ENCODE measurements at regions not wholly inside any gene's neighbourhood (a gene's known extent, or its start where the extent isn't known, plus 50 kb on each side); places are given as distances from the start of the nearest gene placed in this dataset.

DNA sequence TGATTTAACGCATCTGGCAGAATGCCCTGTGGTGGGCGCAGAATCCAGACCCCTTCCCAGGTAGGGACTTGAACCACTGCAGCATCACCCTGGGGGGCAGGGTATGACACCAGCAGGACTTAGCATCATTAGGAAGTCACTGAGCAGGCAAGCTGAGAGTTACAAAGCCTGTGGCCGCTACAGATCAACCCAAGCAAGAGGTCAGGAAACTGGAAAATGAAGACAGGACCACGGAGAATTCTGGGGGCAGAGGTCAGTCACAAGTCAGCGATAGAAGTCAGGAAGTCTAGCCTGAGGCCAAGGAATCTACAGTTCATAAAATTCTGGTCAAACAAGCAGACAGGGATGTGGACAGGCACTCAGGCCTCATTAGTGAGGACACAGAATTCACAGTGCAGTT, 108.4 kb downstream of the CHIC2 start:
- Histone ChIP-seq H3K9me2 (ENCODE audit: insufficient read depth) (no peaks in the 10 kb centered on the region), H3K36me3 (ENCODE audit: insufficient read depth) (no peaks in the 10 kb centered on the region), H3K4me3 (no peak overlapping the region), H3K79me2 (replicated peaks; ENCODE audit: insufficient read depth) (no peaks in the 10 kb centered on the region), H3K4me2 (no peak overlapping the region), H3F3A (replicated peaks; ENCODE audit: low read depth) (no peaks in the 10 kb centered on the region), H3K4me1 (ENCODE audit: insufficient read depth) (peaks cover 14% of the 10 kb centered on the region), H4K20me1 (replicated peaks; ENCODE audit: insufficient read depth) (no peaks in the 10 kb centered on the region), H3K27me3 (ENCODE audit: insufficient read depth) (no peaks in the 10 kb centered on the region), H3K27ac (ENCODE audit: low read depth) (no peak overlapping the region), H2AFZ (no peak overlapping the region)
- no peak overlapping the region for H3K4me3 Mint-ChIP-seq
- no peak for ATAC-seq
- TF ChIP-seq EZH2 (IDR thresholded peaks at IDR 0.05; ENCODE audit: low read depth, unreplicated experiment) (no peak), NANOG (IDR thresholded peaks at IDR 0.05; ENCODE audit: borderline replicate concordance) (no peak), ZNF114 (CRISPR knock-in tag; IDR thresholded peaks at IDR 0.05) (no peak), POLR2AphosphoS5 (IDR thresholded peaks at IDR 0.05; ENCODE audit: low read depth) (no peak), JUNB (IDR thresholded peaks at IDR 0.05; ENCODE audit: unreplicated experiment) (no peak), CREB1 (CRISPR knock-in tag; IDR thresholded peaks at IDR 0.05; ENCODE audit: low read depth) (no peak), ZNF331 (CRISPR knock-in tag; IDR thresholded peaks at IDR 0.05; ENCODE audit: low read depth) (no peak), STAT1 (IDR thresholded peaks at IDR 0.05; ENCODE audit: unreplicated experiment) (no peak), EZH2phosphoT487 (IDR thresholded peaks at IDR 0.05; ENCODE audit: unreplicated experiment) (no peak)
- TF ChIP-seq, protein P1, sequence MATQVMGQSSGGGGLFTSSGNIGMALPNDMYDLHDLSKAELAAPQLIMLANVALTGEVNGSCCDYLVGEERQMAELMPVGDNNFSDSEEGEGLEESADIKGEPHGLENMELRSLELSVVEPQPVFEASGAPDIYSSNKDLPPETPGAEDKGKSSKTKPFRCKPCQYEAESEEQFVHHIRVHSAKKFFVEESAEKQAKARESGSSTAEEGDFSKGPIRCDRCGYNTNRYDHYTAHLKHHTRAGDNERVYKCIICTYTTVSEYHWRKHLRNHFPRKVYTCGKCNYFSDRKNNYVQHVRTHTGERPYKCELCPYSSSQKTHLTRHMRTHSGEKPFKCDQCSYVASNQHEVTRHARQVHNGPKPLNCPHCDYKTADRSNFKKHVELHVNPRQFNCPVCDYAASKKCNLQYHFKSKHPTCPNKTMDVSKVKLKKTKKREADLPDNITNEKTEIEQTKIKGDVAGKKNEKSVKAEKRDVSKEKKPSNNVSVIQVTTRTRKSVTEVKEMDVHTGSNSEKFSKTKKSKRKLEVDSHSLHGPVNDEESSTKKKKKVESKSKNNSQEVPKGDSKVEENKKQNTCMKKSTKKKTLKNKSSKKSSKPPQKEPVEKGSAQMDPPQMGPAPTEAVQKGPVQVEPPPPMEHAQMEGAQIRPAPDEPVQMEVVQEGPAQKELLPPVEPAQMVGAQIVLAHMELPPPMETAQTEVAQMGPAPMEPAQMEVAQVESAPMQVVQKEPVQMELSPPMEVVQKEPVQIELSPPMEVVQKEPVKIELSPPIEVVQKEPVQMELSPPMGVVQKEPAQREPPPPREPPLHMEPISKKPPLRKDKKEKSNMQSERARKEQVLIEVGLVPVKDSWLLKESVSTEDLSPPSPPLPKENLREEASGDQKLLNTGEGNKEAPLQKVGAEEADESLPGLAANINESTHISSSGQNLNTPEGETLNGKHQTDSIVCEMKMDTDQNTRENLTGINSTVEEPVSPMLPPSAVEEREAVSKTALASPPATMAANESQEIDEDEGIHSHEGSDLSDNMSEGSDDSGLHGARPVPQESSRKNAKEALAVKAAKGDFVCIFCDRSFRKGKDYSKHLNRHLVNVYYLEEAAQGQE (IDR thresholded peaks at IDR 0.05; ENCODE audit: unreplicated experiment), result no peak
- TF ChIP-seq, protein P2, sequence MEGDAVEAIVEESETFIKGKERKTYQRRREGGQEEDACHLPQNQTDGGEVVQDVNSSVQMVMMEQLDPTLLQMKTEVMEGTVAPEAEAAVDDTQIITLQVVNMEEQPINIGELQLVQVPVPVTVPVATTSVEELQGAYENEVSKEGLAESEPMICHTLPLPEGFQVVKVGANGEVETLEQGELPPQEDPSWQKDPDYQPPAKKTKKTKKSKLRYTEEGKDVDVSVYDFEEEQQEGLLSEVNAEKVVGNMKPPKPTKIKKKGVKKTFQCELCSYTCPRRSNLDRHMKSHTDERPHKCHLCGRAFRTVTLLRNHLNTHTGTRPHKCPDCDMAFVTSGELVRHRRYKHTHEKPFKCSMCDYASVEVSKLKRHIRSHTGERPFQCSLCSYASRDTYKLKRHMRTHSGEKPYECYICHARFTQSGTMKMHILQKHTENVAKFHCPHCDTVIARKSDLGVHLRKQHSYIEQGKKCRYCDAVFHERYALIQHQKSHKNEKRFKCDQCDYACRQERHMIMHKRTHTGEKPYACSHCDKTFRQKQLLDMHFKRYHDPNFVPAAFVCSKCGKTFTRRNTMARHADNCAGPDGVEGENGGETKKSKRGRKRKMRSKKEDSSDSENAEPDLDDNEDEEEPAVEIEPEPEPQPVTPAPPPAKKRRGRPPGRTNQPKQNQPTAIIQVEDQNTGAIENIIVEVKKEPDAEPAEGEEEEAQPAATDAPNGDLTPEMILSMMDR (conservative IDR thresholded peaks at IDR 0.05; ENCODE audit: low read depth in 2 of 2), result no peak
- TF ChIP-seq, protein P3, sequence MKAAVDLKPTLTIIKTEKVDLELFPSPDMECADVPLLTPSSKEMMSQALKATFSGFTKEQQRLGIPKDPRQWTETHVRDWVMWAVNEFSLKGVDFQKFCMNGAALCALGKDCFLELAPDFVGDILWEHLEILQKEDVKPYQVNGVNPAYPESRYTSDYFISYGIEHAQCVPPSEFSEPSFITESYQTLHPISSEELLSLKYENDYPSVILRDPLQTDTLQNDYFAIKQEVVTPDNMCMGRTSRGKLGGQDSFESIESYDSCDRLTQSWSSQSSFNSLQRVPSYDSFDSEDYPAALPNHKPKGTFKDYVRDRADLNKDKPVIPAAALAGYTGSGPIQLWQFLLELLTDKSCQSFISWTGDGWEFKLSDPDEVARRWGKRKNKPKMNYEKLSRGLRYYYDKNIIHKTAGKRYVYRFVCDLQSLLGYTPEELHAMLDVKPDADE (IDR thresholded peaks at IDR 0.05), result no peak
- TF ChIP-seq, protein P4, sequence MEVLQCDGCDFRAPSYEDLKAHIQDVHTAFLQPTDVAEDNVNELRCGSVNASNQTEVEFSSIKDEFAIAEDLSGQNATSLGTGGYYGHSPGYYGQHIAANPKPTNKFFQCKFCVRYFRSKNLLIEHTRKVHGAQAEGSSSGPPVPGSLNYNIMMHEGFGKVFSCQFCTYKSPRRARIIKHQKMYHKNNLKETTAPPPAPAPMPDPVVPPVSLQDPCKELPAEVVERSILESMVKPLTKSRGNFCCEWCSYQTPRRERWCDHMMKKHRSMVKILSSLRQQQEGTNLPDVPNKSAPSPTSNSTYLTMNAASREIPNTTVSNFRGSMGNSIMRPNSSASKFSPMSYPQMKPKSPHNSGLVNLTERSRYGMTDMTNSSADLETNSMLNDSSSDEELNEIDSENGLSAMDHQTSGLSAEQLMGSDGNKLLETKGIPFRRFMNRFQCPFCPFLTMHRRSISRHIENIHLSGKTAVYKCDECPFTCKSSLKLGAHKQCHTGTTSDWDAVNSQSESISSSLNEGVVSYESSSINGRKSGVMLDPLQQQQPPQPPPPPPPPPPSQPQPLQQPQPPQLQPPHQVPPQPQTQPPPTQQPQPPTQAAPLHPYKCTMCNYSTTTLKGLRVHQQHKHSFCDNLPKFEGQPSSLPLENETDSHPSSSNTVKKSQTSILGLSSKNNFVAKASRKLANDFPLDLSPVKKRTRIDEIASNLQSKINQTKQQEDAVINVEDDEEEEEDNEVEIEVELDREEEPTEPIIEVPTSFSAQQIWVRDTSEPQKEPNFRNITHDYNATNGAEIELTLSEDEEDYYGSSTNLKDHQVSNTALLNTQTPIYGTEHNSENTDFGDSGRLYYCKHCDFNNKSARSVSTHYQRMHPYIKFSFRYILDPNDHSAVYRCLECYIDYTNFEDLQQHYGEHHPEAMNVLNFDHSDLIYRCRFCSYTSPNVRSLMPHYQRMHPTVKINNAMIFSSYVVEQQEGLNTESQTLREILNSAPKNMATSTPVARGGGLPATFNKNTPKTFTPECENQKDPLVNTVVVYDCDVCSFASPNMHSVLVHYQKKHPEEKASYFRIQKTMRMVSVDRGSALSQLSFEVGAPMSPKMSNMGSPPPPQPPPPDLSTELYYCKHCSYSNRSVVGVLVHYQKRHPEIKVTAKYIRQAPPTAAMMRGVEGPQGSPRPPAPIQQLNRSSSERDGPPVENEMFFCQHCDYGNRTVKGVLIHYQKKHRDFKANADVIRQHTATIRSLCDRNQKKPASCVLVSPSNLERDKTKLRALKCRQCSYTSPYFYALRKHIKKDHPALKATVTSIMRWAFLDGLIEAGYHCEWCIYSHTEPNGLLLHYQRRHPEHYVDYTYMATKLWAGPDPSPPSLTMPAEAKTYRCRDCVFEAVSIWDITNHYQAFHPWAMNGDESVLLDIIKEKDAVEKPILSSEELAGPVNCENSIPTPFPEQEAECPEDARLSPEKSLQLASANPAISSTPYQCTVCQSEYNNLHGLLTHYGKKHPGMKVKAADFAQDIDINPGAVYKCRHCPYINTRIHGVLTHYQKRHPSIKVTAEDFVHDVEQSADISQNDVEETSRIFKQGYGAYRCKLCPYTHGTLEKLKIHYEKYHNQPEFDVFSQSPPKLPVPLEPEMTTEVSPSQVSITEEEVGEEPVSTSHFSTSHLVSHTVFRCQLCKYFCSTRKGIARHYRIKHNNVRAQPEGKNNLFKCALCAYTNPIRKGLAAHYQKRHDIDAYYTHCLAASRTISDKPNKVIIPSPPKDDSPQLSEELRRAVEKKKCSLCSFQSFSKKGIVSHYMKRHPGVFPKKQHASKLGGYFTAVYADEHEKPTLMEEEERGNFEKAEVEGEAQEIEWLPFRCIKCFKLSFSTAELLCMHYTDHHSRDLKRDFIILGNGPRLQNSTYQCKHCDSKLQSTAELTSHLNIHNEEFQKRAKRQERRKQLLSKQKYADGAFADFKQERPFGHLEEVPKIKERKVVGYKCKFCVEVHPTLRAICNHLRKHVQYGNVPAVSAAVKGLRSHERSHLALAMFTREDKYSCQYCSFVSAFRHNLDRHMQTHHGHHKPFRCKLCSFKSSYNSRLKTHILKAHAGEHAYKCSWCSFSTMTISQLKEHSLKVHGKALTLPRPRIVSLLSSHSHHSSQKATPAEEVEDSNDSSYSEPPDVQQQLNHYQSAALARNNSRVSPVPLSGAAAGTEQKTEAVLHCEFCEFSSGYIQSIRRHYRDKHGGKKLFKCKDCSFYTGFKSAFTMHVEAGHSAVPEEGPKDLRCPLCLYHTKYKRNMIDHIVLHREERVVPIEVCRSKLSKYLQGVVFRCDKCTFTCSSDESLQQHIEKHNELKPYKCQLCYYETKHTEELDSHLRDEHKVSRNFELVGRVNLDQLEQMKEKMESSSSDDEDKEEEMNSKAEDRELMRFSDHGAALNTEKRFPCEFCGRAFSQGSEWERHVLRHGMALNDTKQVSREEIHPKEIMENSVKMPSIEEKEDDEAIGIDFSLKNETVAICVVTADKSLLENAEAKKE (CRISPR knock-in tag; IDR thresholded peaks at IDR 0.05), result no peak
- peaks cover 2% of the 10 kb centered on the region for H3K27me3 Mint-ChIP-seq (ENCODE audit: insufficient read depth, low read depth, poor library complexity)
- H3K36me3 Mint-ChIP-seq (ENCODE audit: low read depth), result no peaks in the 10 kb centered on the region
- no peaks in the 10 kb centered on the region for H3K9me3 Mint-ChIP-seq
- peaks cover 14% of the 10 kb centered on the region for H3K4me1 Mint-ChIP-seq
- no peak for DNase-seq (ENCODE audit: low spot score)
- no peak overlapping the region for H3K27ac Mint-ChIP-seq

Data from GM23338 (cell line).